Endothelial cell of umbilical vein (primary cell): ENCODE measurements at regions not wholly inside any gene's neighbourhood (a gene's known extent, or its start where the extent isn't known, plus 50 kb on each side); places are given as distances from the start of the nearest gene placed in this dataset.

Experiments
- BruUV-seq: library from RNA; stranded (reverse); fragments of 400-500 nt; replicated peaks from 2 replicates; lab custom pipeline; 2021; lab: Mats Ljungman, UMichigan
- CTCF ChIA-PET: fragments of 300-600, 350-600 bp; sonication (Branson Sonifier 250); formaldehyde crosslinking; loops from one replicate; lab custom pipeline; 2021; ENCODE audit warnings: antibody characterized with exemption, inconsistent platforms; lab: Charles Lee
- POLR2A ChIA-PET: fragments of 300-600, 350-600 bp; sonication (Branson Sonifier 250); formaldehyde crosslinking; loops from one replicate; lab custom pipeline; 2021; ENCODE audit warnings: antibody characterized with exemption, inconsistent platforms; lab: Charles Lee
- DNase-seq: peaks from one replicate; pipeline ENCODE4 v3.0.0-alpha.2; 2011; ENCODE audit warnings: low read depth, low spot score
- FAIRE-seq: peaks from 2 replicates; lab custom pipeline; 2011; peaks lifted over from hg19 to GRCh38; lab: Jason Lieb, UNC
- H2AFZ ChIP-seq: 2 replicates; pipeline ENCODE4 v1.6.0; 2012; ENCODE audit warnings: low read depth, low read length, control low read depth, inconsistent platforms
- H3K27ac ChIP-seq: 2 replicates; pipeline ENCODE4 v1.5.1; 2011; ENCODE audit warnings: low read depth, mild to moderate bottlenecking, control low read depth, low read length, moderate library complexity; ENCODE audit not compliant: insufficient read depth
- H3K27me3 ChIP-seq, 2 experiments: 2 replicates each; pipeline versions ENCODE4 v1.6.0 to v1.6.1; 2011; ENCODE audit warnings: low read length in 2 of 2, mixed read lengths in 1 of 2; ENCODE audit not compliant: control insufficient read depth in 2 of 2, insufficient read depth in 2 of 2
- H3K36me3 ChIP-seq, 2 experiments: 2 replicates in 1 of 2; 3 replicates in 1 of 2; pipeline ENCODE4 v1.5.1; 2011; ENCODE audit warnings: low read length in 2 of 2, mild to moderate bottlenecking in 1 of 2, moderate library complexity in 1 of 2; ENCODE audit not compliant: control insufficient read depth in 2 of 2, insufficient read depth in 2 of 2; ENCODE audit errors: extremely low read depth in 1 of 2
- H3K4me1 ChIP-seq: 3 replicates; pipeline ENCODE4 v1.5.1; 2011; ENCODE audit warnings: mild to moderate bottlenecking, low read length; ENCODE audit not compliant: control insufficient read depth, insufficient read depth; ENCODE audit errors: extremely low read depth
- H3K4me2 ChIP-seq: 2 replicates; pipeline ENCODE4 v1.6.1; 2011; ENCODE audit warnings: low read length, control low read depth, mixed read lengths; ENCODE audit not compliant: insufficient read depth
- H3K4me3 ChIP-seq, 3 experiments: fragments of 200-600 bp in 1 of 3; sonication (generic), shearing (Covaris generic) in 1 of 3; replicated peaks in 1 of 3; 2 replicates each; pipeline ENCODE4 v1.5.1; 2011 to 2016; ENCODE audit warnings: control low read depth in 3 of 3, low read length in 3 of 3, mild to moderate bottlenecking in 2 of 3, inconsistent platforms in 1 of 3, low read depth in 1 of 3, moderate library complexity in 1 of 3; ENCODE audit not compliant: insufficient read depth in 1 of 3
- H3K79me2 ChIP-seq: 2 replicates; pipeline ENCODE4 v1.6.0; 2012; ENCODE audit warnings: low read length, inconsistent platforms; ENCODE audit not compliant: control insufficient read depth, insufficient read depth
- H3K9ac ChIP-seq: replicated peaks from 2 replicates; pipeline ENCODE3; 2011; ENCODE audit warnings: low read length, control low read depth; ENCODE audit not compliant: insufficient read depth; ENCODE audit errors: extremely low read depth
- H3K9me1 ChIP-seq: replicated peaks from 3 replicates; pipeline ENCODE4 v1.6.0; 2011; ENCODE audit warnings: mild to moderate bottlenecking, low read length; ENCODE audit not compliant: control insufficient read depth, insufficient read depth; ENCODE audit errors: extremely low read depth
- H3K9me3 ChIP-seq: replicated peaks from 2 replicates; pipeline ENCODE4 v1.5.1; 2012; ENCODE audit warnings: low read length, inconsistent platforms; ENCODE audit not compliant: control insufficient read depth, insufficient read depth
- H4K20me1 ChIP-seq: replicated peaks from 2 replicates; pipeline ENCODE3; 2011; ENCODE audit warnings: mild to moderate bottlenecking, low read length; ENCODE audit not compliant: control insufficient read depth, insufficient read depth; ENCODE audit errors: extremely low read depth
- EZH2 ChIP-seq: IDR thresholded peaks from 2 replicates; pipeline ENCODE4 v1.6.1; 2012; ENCODE audit warnings: borderline replicate concordance, low read depth, mild to moderate bottlenecking, moderate library complexity, low read length, inconsistent platforms; ENCODE audit not compliant: severe bottlenecking
- FOS ChIP-seq: IDR thresholded peaks from 2 replicates; pipeline ENCODE4 v1.6.1; 2011; ENCODE audit warnings: mild to moderate bottlenecking, low read length, moderate library complexity, borderline replicate concordance; ENCODE audit not compliant: insufficient read depth
- GATA2 ChIP-seq: IDR thresholded peaks from 2 replicates; pipeline ENCODE4 v1.7.0; 2011; ENCODE audit warnings: low read depth, mild to moderate bottlenecking, moderate library complexity, mixed read lengths, low read length; ENCODE audit not compliant: insufficient read length, insufficient read depth
- JUN ChIP-seq: IDR thresholded peaks from 2 replicates; pipeline ENCODE4 v1.6.1; 2011; ENCODE audit warnings: borderline replicate concordance, low read depth; ENCODE audit not compliant: insufficient read length, insufficient read depth
- POLR2A ChIP-seq: IDR thresholded peaks from 2 replicates; pipeline ENCODE4 v1.6.1; 2012; ENCODE audit warnings: low read depth, mild to moderate bottlenecking, control low read depth, low read length
- POLR2AphosphoS5 ChIP-seq: IDR thresholded peaks from 2 replicates; pipeline ENCODE4 v1.6.1; 2012; ENCODE audit warnings: low read depth, mild to moderate bottlenecking, control low read depth, low read length, moderate library complexity; ENCODE audit not compliant: insufficient read depth
- dilution Hi-C: fragments of 300-500 bp; cut with MboI; formaldehyde crosslinking; loops from one replicate; pipeline ENCODE4 v1.15.0; 2019; ENCODE audit warnings: low sequenced_read_pairs; ENCODE audit not compliant: extremely low pct_ligation_motif_present
- intact Hi-C: fragments of 100-400 bp; cut with micrococcal nuclease; formaldehyde crosslinking; loops from one replicate; pipeline ENCODE4 v1.10.0; 2022
- TF ChIP-seq, protein P1 (sequence below): IDR thresholded peaks from 2 replicates; pipeline ENCODE4 v1.6.1; 2011; ENCODE audit not compliant: insufficient read depth, insufficient read length

DNA sequence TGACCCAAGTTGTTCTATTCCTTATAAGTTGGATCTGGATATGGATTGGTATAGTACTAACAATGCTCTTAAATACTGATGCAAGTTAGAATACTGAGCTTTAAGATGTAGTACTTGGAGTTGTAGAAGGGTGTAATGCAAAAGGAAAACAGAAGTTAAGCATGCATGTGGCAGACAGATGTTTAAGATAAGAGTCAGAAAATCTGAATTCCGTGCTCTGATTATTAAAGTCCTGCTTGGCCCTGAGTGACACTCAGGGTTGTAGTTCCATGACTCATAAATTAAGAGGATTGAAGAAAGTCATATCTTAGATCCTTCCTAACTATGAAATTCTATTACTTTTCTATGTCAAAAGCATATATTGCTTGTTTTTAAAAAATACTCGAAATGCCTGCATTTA is 250.6 kb downstream of the RPRM start:
- H3K9me1 ChIP-seq, result no peaks in the 10 kb centered on the region
- H3K79me2 ChIP-seq, result no peaks in the 10 kb centered on the region
- H3K4me3 ChIP-seq, result no peak overlapping the region
- H3K4me2 ChIP-seq, result no peak overlapping the region
- ChIA-PET CTCF (no interaction called here), POLR2A (no interaction called here)
- no TSS peak for BruUV-seq
- H2AFZ ChIP-seq, result no peak overlapping the region
- H3K9ac ChIP-seq, result no peak overlapping the region
- no peaks in the 10 kb centered on the region for H3K9me3 ChIP-seq
- H3K36me3 ChIP-seq, result no peaks in the 10 kb centered on the region
- H3K27ac ChIP-seq, result no peak overlapping the region
- TF ChIP-seq EZH2, result no peak
- TF ChIP-seq POLR2AphosphoS5, result no peak
- TF ChIP-seq GATA2, result no peak
- no peak for TF ChIP-seq FOS
- no peak for TF ChIP-seq JUN
- no peak for TF ChIP-seq POLR2A
- intact Hi-C loops, result no loop called here
- no peak for FAIRE-seq
- no peak for DNase-seq
- no peaks in the 10 kb centered on the region for H3K4me1 ChIP-seq
- no peaks in the 10 kb centered on the region for H4K20me1 ChIP-seq
- dilution Hi-C loops, result no loop called here
- no peaks in the 10 kb centered on the region for H3K27me3 ChIP-seq

DNA sequence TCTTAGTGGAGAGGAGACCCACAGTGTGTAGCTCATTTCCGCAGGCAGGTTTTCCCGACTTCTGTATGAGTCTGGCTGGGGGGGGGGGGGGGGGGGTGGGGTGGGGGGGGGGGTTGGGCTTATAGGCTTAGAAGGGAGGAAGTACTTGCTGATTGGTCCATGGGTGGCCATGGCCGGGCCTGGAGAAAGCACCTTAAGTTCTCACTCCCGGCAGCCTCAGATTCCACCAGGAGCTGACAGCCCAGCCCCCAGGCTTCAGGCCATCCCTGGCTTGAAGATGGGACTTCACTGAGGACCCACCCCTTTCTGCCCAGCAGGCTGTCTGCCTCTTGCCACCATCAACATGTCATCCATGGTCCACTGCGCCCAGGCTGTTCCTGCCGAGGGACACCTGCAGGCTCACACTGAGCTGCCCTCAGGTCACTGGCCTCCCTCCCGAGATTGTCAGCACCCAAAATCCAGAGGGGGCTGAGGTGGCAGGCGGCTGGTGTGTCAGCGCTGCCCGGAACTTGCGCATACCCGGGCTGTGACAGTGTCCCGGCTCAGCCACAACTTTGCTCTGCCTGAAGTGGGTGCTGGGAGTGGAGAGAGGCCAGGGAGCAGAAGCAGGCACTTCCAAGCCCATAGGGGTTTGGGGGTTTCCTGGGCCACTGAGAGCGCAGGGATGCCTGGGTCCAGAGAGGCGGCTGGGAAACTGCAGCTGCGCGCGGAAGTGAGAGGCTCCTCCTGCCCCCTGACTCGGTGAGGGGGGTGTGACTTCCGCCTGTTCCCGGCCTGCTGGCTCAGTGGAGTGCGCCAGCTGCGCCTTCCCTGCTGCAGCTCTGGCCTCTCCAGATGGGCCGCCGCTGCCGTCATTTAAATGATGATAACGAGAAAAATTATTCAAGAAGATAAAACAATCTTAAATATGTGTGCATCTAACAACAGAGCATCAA is 256.1 kb downstream of the RPRM start:
- Histone ChIP-seq H3K9ac (no peak overlapping the region), H3K36me3 (no peaks in the 10 kb centered on the region), H3K27me3 (no peaks in the 10 kb centered on the region), H3K79me2 (no peaks in the 10 kb centered on the region), H3K4me3 (no peak overlapping the region), H3K4me2 (no peak overlapping the region), H3K27ac (no peak overlapping the region), H4K20me1 (no peaks in the 10 kb centered on the region), H3K4me1 (no peaks in the 10 kb centered on the region), H3K9me3 (no peaks in the 10 kb centered on the region), H3K9me1 (no peaks in the 10 kb centered on the region), H2AFZ (no peak overlapping the region)
- TF ChIP-seq GATA2, result no peak
- TF ChIP-seq, protein P1, sequence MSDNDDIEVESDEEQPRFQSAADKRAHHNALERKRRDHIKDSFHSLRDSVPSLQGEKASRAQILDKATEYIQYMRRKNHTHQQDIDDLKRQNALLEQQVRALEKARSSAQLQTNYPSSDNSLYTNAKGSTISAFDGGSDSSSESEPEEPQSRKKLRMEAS, result no peak
- TF ChIP-seq POLR2A, result no peak
- ChIA-PET CTCF (no interaction called here), POLR2A (no interaction called here)
- FAIRE-seq, result peak; percentile 89
- dilution Hi-C loops, result no loop called here
- DNase-seq, result no peak
- intact Hi-C loops, result no loop called here
- no TSS peak for BruUV-seq
